Suppressor macrophage treated with lipopolysaccharide for 1 hour (primary cell): ENCODE measurements at regions not wholly inside any gene's neighbourhood (a gene's known extent, or its start where the extent isn't known, plus 50 kb on each side); places are given as distances from the start of the nearest gene placed in this dataset.

Experiments used
- DNase-seq, 3 donors: peaks; one replicate each; pipeline ENCODE4 v3.0.0-alpha.2; 2020 to 2022

DNA sequence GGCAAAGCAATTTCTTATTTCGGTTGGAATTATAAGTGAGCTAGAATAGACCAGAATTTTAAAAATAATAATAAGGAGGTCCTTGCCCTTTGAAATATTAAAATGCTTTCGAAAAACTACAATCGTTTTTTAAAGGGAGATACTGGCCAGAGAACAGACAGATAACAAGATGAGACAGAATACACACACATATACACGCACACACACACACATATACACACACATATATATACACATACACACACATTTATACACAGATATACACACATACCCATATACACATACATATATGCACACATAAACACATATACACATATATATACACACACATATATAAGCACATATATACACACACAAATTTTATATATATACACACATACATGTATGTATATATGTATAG is 175.3 kb upstream of the MIR17HG start:
- DNase-seq, result no peak

DNA sequence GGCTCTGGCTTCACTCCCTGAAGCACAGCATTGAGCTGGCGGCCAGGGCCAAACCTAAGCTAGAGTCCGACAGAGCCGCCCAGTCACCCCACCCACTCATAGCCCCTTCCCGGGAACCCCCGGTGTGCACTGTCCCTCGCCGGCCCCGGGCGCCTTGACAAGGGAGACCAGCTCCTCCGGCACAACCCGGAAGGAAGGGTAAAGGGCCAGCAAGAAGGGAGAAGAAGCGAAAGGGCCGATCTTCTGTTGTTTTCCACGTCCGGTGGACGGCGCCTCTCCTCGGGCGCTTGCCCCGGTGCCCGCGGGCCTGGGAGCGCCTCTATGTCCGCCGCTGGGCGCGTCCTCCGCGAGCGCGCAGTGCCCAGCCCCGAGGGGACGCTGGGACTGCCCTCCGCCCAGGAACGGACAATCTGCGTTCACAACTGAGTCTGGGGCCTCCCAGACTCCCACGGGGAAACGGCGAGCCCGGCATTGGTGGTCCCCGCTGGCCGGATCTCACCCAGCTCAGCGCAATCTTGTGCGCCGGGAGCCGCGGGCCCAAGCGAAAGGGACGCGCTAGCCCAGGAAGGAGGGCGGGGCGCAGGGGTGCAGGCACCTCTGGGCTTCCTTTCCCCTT is 172.5 kb upstream of the MIR17HG start:
- DNase-seq, result peak; percentile 18 to 53 (median 32)

DNA sequence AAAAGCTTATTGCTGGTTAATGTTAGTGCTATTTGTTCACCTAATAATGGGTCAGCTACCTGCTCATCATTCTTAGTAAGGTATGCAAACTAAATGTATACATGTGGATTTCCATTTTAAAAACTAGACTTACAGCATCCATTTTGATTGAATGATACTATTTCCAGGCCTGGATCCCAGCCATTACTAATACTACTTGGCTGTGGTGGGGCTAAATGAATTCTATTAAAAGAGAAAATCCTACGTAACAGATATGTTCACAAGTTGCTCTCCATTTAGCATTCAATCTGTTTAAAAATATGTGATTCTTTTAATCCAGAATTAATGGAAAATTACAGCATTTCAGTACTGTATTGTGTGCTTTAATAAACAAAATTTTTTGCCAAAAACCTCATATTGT is 169.4 kb upstream of the MIR17HG start:
- no peak for DNase-seq

DNA sequence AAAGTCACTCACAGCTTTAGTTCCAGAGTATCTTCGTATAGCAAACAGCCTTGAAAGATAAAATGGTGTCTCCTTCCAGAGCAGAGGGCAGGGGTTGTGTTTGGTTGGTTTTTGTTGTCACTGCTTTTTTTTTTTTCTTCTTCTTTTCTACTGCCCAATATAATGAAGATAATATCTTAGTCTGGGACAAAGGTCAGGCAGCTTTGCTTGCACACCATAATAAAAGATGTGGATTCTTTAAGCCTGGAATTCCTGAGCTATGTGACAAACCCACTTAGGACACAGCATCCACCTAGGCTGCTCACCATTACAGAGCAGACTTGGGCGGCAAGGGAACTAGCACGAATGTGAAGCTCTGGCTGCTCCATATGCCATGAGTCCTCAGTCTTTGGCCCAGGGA is 165.6 kb upstream of the MIR17HG start:
- no peak for DNase-seq

DNA sequence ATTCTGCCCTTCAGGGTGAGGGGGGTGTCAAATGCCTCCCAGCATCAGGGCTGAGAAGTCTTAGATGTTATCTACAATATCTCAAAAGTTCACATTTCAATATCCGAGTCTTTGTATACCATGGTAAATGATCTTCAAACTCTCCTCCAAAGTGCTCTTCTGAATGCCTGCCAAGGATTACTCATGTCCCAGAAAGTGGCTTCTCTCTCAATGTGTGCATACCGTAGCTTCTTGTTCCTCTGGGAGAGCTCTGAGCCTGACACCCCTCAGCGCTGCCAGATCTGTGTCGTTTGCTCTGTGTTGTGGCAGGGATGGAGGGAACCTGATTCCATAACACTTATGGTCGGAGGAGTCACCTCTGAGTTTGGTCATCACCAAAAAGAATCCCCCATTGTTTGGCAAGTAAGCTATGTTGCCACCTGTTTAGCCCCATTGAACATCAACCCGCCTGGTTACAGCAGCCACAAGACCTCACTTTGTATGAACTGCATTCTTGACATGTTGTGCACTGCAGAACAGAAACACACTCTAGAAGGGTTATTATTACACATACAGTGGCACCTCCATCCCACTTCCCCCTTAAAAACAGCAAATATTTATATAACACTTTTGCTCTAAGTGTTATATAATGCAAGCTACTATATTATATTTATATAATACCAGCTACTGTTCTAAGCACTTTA is 163.1 kb upstream of the MIR17HG start:
- no peak for DNase-seq

DNA sequence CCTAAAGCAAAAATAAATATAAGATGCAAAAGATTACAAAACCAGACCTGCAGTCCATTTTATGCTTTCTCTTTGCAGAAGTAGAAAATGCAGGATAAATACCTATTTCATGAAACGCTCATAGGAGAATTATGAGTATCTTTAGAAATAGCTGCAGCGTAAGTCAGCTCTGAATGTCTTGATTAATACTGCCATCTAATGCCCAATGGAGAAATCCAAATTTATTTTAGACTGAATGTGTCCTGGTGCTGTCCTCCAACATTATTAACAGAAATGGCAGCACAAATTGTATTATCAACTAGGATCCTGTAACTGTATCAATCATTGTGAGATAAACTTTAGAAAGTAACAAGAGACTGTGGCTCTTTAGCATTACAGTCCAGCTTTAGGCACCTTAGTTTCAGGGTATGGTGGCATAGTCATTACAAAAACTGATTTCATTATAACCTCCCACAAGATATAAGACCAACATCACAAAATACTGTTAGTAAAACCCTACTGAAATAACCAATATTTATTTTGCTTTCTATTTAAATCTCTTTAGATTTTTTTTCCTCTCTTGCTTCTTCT is 162.1 kb upstream of the MIR17HG start:
- peak; percentile 6 to 46 (median 44) for DNase-seq

DNA sequence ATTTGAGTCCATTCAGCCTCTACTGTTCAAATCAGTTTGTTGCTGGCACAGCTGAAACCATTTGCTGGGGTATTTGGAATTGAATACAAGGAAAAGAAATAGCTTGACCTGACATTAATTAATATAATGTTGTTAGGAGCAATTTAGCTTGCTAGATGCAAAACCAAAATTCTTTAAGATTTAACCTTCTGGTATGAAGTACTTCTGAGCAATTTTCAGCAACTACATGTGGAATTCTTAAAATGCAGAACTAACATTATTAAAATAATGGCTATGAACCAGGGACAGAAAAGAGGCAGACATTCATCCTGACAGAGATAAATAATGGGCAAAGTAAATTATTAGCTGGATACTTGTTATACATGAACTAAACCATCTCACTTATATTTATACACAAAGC is 160.0 kb upstream of the MIR17HG start:
- no peak for DNase-seq

DNA sequence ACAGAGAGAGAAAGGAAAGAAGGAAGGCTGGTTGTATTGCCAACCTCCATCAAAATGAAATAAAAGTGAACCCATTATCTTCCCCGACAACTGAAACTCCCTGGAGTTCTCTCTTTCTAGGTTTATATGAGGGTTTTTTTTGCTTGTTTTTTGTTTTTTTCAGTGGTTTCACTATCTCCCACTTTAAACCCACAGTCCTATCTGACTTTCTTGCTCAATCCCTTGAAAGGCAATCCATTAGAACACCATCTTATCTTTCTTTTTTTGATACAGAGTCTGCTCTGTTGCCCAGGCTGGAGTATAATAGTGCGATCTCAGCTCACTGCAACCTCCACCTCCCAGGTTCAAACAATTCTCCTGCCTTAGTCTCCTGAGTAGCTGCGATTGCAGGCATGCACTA is 158.0 kb upstream of the MIR17HG start:
- DNase-seq, result no peak

DNA sequence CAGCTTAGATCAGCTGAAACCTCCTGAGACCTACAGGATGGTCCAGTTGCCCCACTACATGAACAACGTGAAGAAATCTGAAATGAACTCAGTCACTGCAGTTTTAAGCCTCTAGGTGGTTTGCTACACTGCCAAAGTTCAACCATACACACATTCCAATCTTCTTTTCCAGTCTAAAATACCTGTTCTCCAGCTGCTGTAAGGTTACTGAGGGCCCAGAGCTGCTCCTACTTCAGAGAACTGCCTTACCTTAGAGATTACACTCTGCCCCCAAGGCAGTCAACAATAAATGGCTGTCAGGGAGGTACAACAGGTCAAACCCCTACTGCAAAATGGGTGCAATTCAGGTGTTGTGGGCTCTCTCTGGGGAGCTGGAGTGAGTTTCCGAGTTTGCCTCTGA is 154.1 kb upstream of the MIR17HG start:
- DNase-seq, result no peak

DNA sequence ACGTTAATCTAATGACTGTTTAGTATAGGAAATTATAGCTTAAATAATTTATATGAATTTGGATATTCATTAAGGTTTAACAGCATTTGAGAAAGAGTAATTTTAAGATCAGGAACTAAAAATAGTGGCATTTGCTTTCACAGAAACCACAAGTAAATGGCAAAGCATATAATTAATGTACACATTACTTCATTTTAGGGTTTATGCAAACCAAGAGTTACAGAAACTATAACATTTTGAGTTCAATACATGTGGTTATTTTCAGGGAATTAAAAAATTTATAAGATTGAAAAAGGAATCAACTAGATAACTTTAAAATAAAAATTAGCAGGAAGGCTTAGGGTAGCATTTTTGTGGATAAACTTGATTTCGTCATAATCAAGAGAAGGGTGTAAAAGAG is 151.7 kb upstream of the MIR17HG start:
- DNase-seq, result no peak

DNA sequence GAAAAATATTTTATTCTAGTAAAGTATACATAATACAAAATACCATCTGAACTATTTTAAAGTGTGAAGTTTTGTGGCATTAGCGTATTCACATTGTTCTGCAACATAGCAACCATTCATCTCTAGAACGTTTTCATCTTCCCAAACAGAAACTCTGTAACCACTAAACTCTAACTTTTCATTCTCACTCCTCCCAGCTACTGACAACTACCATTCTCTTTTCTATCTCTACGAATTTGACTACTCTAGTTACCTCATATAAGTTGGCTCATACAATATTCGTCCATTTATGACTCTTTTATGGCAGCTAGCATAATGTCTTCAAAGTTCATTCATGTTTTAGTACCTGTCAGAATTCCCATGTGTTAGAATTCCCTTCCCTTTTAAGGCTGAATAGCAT is 150.5 kb upstream of the MIR17HG start:
- no peak for DNase-seq

DNA sequence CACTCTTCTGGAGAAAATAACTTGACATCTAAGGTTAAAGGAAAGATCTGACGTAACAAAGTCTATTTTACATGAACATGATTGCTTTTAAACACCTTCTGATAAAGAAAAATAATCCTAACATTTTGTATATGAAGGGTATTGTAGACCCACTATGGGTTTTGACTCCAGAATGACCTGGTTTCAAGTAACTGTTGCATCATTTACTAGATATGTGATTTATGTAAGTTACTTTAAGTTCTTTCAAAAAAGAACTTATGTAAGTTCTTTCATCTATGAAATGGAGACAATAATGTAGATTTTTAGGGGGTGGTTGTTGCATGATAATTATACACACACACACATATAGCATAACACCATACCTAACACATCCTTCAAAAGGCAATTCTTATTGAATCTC is 147.6 kb upstream of the MIR17HG start:
- DNase-seq, result no peak

DNA sequence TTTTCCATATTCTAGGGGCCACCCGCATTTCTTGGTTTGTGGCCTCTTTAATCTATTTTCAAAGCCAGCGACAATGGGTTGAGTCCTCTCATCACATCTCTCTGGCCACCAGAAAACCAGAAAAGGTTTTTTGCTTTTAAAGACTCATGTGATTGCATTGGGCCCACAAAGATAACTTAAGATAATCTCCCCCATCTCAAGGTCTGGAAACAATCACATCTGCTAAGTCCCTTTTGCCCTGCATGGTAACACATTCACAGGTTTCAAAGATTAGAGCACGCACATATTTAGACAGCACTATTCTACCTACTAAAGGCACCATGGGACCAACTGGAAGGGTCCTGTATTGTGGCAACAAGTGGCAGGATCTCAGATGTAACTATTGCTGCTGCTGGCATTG is 147.0 kb upstream of the MIR17HG start:
- DNase-seq, result no peak

DNA sequence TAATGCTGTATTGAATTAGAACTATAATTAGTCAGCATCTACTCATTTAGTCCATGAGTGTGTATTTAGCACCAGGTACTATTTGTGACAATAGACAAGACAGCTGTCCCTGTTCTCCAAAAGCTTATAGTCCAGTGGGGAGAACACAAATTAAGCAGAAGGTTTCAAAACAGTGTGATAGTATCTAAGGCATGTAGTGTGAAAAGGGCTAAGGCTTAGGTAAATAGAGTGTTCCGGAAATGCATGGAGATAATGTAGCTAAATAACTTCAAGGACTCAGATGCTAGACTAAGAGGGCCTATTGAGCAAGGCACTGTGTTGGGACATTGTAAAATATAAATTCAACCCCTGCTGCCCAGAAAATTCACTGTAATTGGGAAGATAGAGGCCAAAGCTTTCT is 144.1 kb upstream of the MIR17HG start:
- DNase-seq, result no peak

DNA sequence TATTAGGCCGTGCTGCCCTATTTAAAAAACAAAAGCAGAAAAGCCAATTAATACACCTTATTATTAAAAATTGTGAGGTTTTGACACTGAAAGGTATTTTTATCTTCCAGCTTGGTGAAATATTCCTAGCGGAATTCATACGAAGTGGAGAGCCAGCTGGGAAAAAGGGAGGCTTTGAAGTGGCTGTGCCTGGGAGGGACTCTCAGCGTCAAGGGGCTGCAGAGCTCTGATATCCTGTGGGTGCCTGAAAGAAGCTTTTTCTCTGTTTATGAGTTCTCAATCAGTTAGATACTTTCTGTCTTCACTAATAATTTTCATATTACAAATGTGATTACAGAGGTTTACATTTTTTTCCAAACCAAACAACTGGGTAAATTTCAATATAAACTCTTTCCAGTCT is 140.2 kb upstream of the MIR17HG start:
- no peak for DNase-seq

DNA sequence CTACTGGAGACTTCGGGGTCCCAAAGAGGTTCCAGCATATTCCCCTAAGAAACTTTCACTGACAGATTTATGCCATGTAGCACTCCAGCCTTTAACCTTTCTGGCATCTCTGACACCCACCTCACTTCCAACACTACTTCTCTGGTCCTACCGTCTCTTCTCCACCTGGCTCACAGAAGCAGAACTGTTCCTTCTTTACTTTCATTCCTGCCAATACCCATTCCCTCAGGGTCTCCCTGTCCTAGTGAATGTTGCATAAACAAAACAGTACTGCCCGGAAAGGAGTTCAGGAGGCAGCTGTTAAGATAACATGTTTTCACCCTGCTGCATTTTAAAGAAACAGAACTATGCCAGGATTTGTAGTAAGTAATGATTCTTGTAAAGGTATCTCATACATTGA is 136.0 kb upstream of the MIR17HG start:
- DNase-seq, result no peak

DNA sequence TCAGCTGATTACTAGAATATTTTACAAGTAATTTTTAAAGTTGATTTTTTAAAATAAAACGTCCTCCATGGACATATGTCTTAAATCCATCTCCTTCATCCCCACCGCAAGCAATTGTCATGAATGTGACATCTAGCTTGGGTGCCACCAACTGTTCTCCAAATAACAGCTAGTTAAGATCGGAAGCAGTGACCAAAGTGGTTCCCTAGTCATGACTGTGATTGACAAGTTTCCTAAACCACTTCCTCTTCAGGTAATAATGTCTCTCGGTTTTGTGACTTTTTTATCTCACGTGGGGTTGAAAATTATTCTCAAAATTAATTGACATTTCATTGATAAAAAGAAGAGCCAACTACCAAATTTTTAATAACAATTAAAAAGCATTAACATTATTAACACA is 135.3 kb upstream of the MIR17HG start:
- DNase-seq, result no peak

DNA sequence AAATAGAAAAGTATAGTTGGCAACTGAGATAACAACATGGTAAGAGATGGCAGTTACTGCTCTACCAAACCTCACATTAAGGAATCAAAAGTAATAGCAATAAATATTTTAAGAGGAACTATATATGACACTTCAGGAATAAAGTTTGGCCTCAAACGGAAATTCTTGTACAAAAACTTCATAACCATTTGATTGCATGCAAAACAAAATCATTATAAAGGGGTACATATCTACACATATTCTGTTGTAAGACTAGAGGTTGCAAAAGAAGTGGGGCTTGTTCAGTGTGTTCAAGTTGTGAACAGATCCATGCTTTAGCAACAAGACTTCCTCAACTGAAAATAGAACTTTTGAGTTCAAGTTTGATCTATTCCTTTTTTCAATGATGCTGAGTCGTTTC is 133.5 kb upstream of the MIR17HG start:
- no peak for DNase-seq

DNA sequence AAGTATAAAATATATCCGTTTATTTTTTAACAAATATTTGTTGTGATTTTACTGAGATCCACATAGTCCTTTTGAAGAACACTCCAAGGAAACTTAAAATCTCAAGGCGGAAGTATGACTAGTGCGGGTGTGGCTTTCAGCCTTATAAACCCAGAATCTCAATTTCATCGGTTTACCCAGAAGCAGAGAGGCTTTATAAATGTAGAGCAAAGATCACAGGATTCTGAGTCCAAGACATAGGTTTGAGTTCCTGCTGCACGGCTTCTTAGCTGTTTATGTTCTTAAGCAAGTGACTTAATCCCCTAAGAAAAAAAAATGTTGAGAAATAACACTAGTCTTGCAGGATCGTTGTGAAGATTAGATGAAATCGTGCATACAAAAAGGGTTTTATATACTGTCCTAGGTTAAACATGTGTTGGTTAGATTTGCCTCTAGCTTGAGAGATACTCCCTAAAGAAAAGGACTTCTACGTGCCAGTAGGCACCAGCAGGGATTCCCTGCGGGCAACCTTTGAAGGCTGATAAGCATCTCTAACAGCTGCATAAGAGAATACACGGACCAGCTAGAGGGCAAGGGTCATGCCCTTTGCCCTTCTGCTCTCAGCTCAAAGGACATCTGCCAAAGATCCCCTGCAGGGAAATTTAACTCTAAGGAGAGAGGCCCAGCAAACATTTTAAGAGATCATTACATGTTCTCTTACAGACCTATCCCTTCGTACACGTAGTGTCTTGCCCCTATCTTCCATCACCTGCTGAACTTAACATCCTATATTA is 130.4 kb upstream of the MIR17HG start:
- no peak for DNase-seq

DNA sequence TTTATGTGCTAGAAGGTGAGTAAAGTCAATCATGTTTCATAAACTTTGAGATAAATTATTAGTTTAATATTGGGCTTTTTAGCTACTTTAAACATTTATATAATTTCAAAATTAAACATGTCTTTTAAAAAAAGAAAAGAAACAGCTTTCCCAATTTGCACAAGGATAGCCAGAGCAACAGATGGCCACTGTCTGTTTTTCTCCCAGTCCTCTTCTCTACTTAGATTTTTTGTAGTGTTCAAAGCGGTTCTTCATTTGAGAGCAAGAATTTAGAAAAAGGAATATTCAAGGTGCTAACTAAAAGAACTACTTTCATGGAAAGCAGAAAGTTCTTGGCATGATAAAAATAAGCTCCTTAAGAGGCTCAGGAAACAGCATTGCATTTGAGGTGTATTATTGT is 128.3 kb upstream of the MIR17HG start:
- no peak for DNase-seq

DNA sequence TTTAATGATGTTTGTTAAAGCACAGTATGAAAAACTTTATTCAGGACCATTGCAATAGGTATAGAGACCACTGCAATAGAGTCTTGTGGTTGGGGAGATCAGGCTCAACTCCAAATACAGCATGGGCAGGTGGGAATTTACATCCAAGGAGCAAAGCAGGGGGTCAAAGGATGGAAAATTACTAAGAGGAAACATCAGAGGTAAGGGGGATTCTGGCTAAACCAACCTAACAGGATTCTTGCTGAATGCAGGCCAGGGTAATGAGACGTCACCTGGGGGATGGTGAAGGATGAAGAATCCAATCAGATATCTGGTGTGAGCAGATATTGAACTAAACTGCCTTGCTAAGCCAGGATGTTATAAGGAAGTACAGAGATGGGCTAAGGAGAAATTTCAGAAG is 126.6 kb upstream of the MIR17HG start:
- no peak for DNase-seq

DNA sequence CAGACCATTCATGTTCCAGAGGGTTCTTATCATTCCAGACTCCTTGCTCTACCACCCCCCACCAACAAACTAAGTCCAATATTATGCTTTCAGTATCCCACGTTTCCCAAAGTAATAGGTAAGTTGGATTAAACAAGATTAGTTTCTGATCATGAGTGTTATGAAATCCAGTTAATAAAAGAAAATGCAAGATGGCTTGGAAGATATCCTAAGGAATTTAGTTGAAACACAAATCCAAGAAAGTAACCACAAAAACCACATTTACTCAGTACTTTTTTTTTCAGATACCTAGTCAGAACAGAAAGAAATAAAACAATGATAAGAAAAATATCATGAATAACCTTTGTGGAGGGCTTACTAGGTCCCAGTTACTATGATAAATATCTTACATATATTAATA is 119.4 kb upstream of the MIR17HG start:
- no peak for DNase-seq

DNA sequence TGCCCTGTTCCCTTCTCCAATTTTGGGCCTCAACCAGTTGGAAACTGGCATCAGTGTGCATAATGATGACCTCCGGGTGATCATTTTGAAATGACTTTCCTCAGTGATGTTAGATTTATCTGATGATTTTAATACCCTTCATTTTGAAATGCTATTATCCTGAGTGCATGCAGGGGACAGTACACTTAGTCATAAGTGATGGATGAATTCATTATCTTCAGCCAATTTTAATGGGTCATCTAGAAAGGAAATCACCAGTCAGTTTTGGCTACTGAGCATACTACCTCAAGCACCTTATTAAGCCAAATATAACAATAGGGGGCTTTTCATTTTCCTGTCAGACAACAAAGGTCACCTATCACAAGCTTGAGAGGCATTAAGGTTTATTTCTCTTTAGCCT is 118.5 kb upstream of the MIR17HG start:
- DNase-seq, result no peak

DNA sequence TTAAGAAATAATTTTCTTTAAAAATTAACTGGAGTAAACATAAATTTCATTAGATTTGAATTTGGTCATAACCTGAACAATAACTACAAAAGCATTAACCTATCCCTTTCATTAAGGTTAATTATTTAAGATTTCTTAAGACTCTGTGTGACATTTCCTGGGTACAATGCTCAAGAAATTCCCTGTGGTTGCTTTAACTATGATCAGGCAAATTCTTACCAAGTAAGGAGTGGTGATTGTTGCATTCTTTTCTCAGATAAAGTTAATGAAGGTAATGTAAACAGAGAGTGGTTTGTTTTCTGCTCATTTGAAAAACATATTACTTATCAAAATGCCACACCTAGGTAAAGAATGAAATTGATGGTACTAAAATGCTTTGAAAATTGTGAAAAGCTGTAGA is 114.8 kb upstream of the MIR17HG start:
- no peak for DNase-seq
